Adipocyte (in vitro differentiated cells): ENCODE measurements at regions not wholly inside any gene's neighbourhood (a gene's known extent, or its start where the extent isn't known, plus 50 kb on each side); places are given as distances from the start of the nearest gene placed in this dataset.
"Not testable (repeated sequence)": the region's sequence is repeated elsewhere in the genome, so short reads cannot be mapped to it uniquely, and the experiment has no call there.

Source experiments
- DNase-seq: peaks from one replicate; pipeline ENCODE4 v3.0.0-alpha.2; 2015; ENCODE audit warnings: low read depth
- H3K27me3 ChIP-seq: replicated peaks from 2 replicates; pipeline ENCODE4 v1.7.0; 2013; ENCODE audit warnings: mild to moderate bottlenecking, low read length, moderate library complexity; ENCODE audit not compliant: control insufficient read depth, insufficient read depth
- H3K36me3 ChIP-seq: 2 replicates; pipeline ENCODE4 v1.7.0; 2013; ENCODE audit warnings: low read length, mild to moderate bottlenecking, moderate library complexity; ENCODE audit not compliant: control insufficient read depth, insufficient read depth, severe bottlenecking
- H3K4me1 ChIP-seq: 2 replicates; pipeline ENCODE4 v1.7.0; 2013; ENCODE audit warnings: mild to moderate bottlenecking, low read length, moderate library complexity; ENCODE audit not compliant: control insufficient read depth, insufficient read depth
- H3K4me3 ChIP-seq: 2 replicates; pipeline ENCODE4 v1.7.0; 2013; ENCODE audit warnings: mild to moderate bottlenecking, low read length, moderate library complexity
- H3K9ac ChIP-seq: 2 replicates; pipeline ENCODE4 v1.7.0; 2013; ENCODE audit warnings: mild to moderate bottlenecking, low read length, moderate library complexity
- H3K9me3 ChIP-seq: 2 replicates; pipeline ENCODE4 v1.7.0; 2013; ENCODE audit warnings: mild to moderate bottlenecking, low read length, moderate library complexity; ENCODE audit not compliant: control insufficient read depth

- Histone ChIP-seq H3K4me1 (no peaks in the 10 kb centered on the region), H3K36me3 (no peaks in the 10 kb centered on the region), H3K4me3 (no peak overlapping the region), H3K27me3 (no peaks in the 10 kb centered on the region), H3K9ac (no peak overlapping the region), H3K9me3 (no peaks in the 10 kb centered on the region)
- DNase-seq, result no peak
Measured at GRCh38 chr4:59664771-59665170, 1535.4 kb upstream of the ADGRL3 start.

- no peaks in the 10 kb centered on the region for H3K27me3 ChIP-seq
- no peaks in the 10 kb centered on the region for H3K4me1 ChIP-seq
- no peak overlapping the region for H3K9ac ChIP-seq
- no peaks in the 10 kb centered on the region for H3K36me3 ChIP-seq
- H3K9me3 ChIP-seq, result no peaks in the 10 kb centered on the region
- no peak for DNase-seq
- no peak overlapping the region for H3K4me3 ChIP-seq
Measured at GRCh38 chr4:59666645-59667044, 1533.5 kb upstream of the ADGRL3 start.

DNA sequence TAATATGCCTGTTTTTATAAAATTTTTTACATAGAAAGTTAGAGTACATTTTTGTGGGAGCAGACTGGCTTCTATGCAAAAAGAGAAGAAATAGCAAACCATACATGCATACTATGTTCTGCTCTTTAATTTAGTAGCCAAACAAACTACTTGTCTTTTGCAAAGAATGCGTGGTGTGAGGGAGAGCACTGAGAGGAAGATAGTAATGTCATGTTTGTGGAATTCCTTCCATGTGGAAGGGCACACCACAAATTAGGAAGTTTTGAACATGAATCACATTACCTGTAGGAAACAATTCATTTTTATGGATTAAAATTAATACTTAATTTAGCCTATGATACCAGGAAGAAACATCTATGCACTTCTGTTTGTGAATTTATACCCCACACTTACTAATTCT is 1529.1 kb upstream of the ADGRL3 start:
- no peaks in the 10 kb centered on the region for H3K27me3 ChIP-seq
- H3K36me3 ChIP-seq, result no peaks in the 10 kb centered on the region
- no peak for DNase-seq
- no peaks in the 10 kb centered on the region for H3K4me1 ChIP-seq
- H3K4me3 ChIP-seq, result no peak overlapping the region
- H3K9me3 ChIP-seq, result no peaks in the 10 kb centered on the region
- no peak overlapping the region for H3K9ac ChIP-seq

DNA sequence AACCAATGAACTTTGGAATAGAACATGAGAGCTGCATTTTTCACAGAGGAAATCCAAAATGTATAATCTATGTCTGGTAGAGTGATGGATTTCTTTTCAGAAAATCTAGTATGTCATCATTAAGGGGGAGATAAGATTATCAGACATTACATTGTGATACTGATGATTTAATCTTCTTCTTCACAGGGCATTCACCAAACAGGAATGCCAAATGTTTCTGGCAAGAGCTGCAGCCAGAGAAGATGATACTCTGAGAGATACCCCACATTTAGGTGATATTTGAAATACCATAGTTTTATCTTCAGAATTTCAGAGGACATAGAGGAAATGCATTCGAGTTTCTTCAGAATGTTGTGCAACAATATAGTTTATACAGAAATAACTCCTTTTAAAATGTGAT is 1523.7 kb upstream of the ADGRL3 start:
- Histone ChIP-seq H3K4me1 (no peaks in the 10 kb centered on the region), H3K9ac (no peak overlapping the region), H3K36me3 (no peaks in the 10 kb centered on the region), H3K4me3 (no peak overlapping the region), H3K27me3 (no peaks in the 10 kb centered on the region), H3K9me3 (no peaks in the 10 kb centered on the region)
- no peak for DNase-seq

DNA sequence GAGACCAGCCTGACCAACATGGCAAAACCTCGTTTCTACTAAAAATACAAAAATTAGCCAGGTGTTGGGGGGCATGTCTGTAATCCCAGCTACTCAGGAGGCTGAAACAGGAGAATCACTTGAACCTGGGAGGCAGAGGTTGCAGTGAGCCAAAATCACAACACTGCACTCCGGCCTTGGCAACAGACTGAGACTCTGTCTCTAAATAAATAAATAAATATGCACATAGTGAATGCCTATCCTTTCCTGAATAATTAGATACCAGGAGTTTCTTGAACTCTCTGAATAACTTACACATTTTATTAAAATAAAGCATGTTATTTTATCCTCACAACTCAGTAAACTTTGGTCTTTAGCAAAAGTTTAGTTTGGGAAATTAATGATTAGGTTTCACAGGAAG is 1523.1 kb upstream of the ADGRL3 start:
- not testable (repeated sequence) for H3K9ac ChIP-seq, H3K9me3 ChIP-seq, H3K4me3 ChIP-seq, H3K27me3 ChIP-seq, H3K4me1 ChIP-seq, DNase-seq, H3K36me3 ChIP-seq

DNA sequence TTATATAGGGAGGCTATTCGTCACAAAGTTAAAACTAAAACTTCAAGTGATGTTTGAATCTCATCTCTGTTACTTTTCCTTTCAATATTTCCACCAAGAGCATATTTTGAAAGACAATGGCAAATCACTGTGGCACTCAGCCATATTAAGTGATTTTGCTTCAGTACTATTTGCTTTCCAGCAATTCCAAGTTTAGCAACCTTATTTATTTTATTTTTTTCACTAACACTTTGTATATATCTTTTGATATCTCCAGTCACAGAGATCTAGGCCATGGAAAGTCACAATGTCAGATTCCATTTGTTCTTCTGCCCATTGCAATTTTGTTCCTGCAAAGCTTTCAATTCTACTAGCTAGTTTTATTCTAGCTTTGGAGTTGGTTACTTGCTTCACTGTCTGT is 1514.5 kb upstream of the ADGRL3 start:
- H3K4me3 ChIP-seq, result no peak overlapping the region
- H3K36me3 ChIP-seq, result no peaks in the 10 kb centered on the region
- H3K4me1 ChIP-seq, result no peaks in the 10 kb centered on the region
- H3K9ac ChIP-seq, result no peak overlapping the region
- DNase-seq, result no peak
- no peaks in the 10 kb centered on the region for H3K9me3 ChIP-seq
- H3K27me3 ChIP-seq, result no peaks in the 10 kb centered on the region

- Histone ChIP-seq H3K36me3 (no peaks in the 10 kb centered on the region), H3K4me1 (no peaks in the 10 kb centered on the region)
Measured at GRCh38 chr4:59689149-59689548, 1511.0 kb upstream of the ADGRL3 start.

DNA sequence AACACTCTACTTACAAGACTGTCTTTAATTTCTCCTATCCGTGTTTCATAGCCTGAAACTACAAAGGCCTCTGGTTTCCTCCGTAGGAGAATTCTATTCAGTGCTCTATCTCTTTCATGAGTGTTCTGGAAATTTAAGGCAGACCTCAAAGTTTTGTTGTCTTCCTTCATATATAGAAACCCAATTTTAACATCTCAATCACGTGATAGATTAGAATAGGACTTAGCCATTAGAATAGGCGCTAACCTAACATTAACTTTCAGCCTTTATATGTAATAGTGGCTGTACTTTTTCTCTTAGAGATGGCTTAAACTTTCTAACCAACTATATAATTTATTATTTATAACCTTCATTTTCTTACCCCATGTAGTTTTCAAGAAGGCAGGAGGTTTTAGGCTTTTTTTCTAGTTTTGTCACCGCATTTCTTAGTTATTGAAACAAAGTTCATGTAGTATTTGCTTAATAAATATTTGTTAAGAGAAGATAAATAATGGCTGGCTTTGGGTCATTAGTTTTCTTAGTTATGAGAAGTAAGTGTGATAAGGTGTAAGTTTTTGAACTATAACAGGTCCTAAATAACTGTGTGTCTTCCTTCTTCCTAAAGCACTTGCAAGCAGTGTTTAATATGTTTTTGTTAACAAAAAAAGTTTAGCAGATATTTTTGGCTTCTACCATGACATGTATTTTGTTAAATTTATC is 1504.6 kb upstream of the ADGRL3 start:
- Histone ChIP-seq H3K36me3 (no peaks in the 10 kb centered on the region), H3K9ac (no peak overlapping the region), H3K4me3 (no peak overlapping the region), H3K9me3 (no peaks in the 10 kb centered on the region), H3K4me1 (no peaks in the 10 kb centered on the region), H3K27me3 (no peaks in the 10 kb centered on the region)
- no peak for DNase-seq

More at GRCh38 chr4:59689149-59689548, 1511.0 kb upstream of the ADGRL3 start:
- Histone ChIP-seq H3K4me3 (no peak overlapping the region), H3K9me3 (no peaks in the 10 kb centered on the region), H3K27me3 (no peaks in the 10 kb centered on the region), H3K9ac (no peak overlapping the region)
- no peak for DNase-seq

DNA sequence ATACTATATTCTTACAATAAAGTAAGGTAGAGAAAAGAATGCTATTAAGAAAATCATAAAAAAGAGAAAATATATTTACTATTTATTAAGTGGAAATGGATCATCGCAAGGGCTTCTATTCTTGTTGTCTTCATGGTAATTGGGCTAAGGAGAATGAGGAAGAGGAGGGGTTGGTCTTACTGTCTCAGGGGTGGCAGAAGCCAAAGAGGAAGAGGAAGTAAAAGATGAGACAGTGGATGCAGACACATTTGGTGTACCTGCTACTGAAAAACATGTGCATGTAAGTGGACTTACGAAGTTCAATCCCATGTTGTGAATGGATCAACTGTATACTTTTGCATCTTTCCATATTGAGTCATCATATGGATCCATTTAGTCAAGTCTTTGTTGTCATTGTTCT is 1502.1 kb upstream of the ADGRL3 start:
- Histone ChIP-seq H3K36me3 (no peaks in the 10 kb centered on the region), H3K4me1 (no peaks in the 10 kb centered on the region), H3K9me3 (no peaks in the 10 kb centered on the region), H3K4me3 (no peak overlapping the region), H3K27me3 (no peaks in the 10 kb centered on the region), H3K9ac (no peak overlapping the region)
- DNase-seq, result no peak

GRCh38 chr4:59700651-59701050 is 1499.5 kb upstream of the ADGRL3 start:
- DNase-seq, result no peak
- H3K4me3 ChIP-seq, result no peak overlapping the region

DNA sequence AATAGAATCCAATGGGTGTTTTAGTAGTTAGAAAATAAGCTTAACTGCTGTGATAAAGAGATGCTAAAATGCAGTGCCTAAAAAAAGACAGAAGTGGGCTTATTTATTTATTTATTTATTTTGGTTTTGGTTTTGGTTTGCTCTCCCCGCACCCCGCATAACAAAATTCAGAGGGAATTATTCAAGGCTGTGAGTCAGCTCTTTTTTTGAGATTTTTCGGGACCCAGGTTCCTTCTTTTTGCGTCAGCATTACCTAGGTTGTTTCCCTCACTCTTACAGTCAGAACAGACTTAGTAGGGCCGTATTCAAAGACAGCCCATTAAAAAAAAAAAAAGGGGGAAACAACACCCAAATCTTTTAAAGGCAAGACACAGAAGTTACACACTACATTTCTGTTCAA is 1495.5 kb upstream of the ADGRL3 start:
- no peaks in the 10 kb centered on the region for H3K9me3 ChIP-seq
- H3K9ac ChIP-seq, result no peak overlapping the region
- DNase-seq, result no peak
- H3K4me3 ChIP-seq, result no peak overlapping the region
- no peaks in the 10 kb centered on the region for H3K27me3 ChIP-seq
- H3K4me1 ChIP-seq, result no peaks in the 10 kb centered on the region
- no peaks in the 10 kb centered on the region for H3K36me3 ChIP-seq

More at GRCh38 chr4:59700651-59701050, 1499.5 kb upstream of the ADGRL3 start:
- H3K9ac ChIP-seq, result no peak overlapping the region
- H3K9me3 ChIP-seq, result no peaks in the 10 kb centered on the region
- no peaks in the 10 kb centered on the region for H3K27me3 ChIP-seq
- no peaks in the 10 kb centered on the region for H3K36me3 ChIP-seq
- H3K4me1 ChIP-seq, result no peaks in the 10 kb centered on the region

DNA sequence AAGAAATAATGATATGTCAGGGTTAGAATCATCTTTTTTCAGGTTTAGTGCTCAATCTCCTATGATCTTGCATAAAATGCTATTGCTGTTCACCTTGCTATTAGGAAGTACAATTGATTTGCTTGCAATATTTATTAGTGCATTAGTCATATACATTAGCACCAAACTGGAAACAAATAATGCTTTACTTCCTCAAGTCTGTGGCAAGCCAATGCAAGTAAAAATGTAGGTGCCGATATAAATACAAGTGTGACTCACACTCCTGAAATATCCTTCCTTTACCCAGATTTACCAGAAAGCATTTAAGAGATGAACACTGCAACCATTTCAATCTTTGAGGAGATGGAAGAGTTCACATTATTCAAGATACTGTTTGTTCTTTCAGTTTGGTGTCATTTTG is 1487.7 kb upstream of the ADGRL3 start:
- H3K4me3 ChIP-seq, result no peak overlapping the region
- H3K27me3 ChIP-seq, result no peaks in the 10 kb centered on the region
- H3K36me3 ChIP-seq, result no peaks in the 10 kb centered on the region
- H3K9ac ChIP-seq, result no peak overlapping the region
- no peak for DNase-seq
- H3K9me3 ChIP-seq, result no peaks in the 10 kb centered on the region
- no peaks in the 10 kb centered on the region for H3K4me1 ChIP-seq
